HG03066 (cell line): ENCODE measurements at regions not wholly inside any gene's neighbourhood (a gene's known extent, or its start where the extent isn't known, plus 50 kb on each side); places are given as distances from the start of the nearest gene placed in this dataset.

Experiments
- ATAC-seq: cut with Tn5 transposase; IDR thresholded peaks from one replicate; pipeline ENCODE4 v1.9.1; 2021; ENCODE audit warnings: low read depth; ENCODE audit not compliant: unreplicated experiment

DNA sequence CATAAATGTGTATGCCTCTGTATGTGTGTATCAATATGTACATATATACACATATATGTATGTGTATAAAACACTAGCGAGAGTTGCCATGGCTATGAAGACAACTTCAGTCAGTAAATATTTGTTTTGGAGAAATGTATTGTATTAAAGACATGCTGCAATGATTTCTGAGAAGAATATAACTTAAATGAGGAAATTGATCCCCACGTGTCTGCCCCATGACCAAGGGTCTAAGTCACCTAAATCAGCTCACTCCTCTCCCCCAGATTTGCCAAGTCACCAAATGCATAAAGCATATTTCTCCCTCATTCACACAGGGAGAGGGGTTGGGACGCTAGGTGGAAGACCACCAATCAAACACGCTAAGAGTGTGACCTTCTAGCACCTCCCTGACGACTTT lies 58.3 kb upstream of the LYST start:
- ATAC-seq, result no peak

DNA sequence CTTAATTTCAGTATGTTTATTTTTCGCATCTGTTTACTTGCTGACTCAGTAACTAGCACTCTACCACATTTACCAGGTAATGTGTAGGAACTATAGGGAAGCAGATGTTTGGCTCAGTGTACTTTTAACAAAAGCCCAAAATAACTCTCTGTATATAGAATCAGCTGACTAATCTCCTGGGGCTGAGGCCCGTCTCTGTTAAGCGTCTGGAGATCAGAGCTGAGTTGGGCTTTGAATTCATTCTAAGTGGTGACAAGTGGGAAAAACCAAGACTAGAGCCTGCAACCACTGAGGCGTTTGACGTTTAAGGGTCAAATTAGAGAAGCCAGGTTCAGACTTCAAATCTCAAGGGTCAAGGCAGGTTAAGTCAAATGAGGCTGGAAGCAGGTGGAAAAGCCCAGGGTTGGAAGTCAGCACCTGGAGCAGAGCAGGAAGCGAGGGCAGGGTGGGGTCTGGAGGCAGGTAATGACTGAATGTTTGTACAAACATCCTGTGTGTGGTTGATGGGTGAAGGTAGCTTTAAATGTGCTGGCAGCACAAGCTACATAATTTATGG lies 56.8 kb upstream of the LYST start:
- ATAC-seq, result no peak

DNA sequence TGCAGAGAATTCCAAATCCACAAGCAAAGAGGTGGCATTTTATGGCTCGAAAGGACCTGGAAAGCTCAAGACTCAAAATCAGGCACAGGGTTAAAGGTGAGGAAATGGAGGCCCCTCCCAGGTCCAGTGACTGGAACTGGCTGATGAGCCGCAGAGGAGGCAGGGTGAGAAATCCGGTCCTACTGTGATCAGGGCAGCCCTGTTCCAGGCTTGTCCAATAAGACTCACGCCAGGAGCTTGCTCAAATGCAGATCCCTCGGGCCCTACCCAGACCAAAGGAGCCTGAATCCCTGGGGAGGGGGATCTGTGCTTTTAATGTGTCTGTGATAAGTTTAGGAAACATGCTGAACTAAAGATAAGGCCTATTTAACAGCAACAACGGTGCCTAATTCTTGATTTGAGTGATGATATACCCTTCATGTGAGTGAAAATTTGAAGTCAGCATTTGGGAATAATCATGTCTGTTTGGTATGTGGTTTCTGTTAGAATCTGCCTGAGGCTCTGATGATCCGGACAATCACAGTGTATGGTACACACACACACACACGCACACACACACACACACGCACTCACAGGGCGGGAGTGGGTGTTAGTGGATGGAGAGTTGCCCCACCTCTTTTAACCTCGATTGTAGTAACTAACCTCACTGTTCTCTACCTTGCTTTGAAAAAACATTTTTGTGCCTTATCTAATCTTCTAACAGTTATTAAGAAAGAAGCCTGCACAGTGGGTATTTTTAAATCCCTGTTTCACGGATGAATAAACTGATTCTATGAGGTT lies 54.1 kb upstream of the LYST start:
- ATAC-seq, result no peak

DNA sequence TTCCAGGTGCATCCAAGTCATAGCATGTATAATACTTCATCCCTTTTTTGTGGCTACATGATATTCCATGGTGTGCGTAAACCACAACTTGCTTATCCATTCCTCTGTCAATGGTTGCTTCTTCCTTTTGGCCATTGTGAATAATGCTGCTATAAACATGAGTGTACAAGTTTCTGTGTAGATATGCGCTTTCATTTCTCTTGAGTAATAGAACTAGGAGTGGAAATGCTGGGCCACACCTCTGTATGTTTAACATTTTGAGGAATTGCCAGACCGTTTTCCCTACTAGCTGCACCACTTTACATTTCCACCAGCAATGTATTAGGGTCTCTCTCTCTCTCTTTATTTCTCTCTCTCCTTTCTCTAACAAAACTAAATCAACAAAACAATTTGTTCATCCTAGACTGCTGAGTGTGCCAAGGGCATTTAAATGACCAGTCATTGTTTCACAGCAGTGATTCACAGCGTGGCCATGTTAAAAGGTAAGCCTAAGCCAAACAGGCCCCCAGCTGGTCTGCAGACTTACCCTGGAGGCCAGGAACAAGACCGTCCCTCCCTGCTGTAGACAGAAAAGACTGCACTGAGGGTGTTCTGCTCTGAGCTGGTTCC lies 53.2 kb upstream of the LYST start:
- no peak for ATAC-seq

DNA sequence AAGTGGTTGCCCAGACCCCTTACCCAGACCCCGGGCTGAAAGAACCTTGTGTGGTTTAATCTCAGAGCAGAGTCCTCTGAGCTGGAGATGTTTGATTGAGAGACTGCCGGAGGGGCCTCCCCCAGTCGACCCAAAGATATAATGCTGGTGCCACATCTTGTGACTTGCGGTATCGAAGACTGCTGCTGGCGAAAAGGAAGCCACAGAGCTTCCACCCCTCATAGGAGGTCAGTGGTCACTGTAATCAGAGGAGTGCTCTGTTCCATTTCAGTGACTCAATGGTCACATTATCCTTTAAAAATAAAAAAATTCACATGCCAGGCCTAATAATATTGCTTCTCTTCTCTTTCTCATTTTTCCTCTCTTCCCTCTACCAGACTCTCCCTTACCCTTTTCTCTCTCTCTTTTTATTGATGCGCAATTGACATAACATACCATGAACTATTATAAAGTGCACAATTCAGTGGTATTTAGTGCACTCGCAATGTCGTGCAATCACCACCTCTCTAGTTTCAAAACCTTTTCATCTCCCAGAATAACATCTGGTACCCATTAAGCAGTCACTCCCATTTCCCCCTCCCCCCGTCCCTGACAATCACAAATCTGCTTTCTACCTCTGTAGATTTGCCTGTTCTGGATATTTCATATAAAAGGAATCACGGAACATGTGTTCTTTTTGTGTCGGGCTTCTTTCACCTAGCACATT lies 52.6 kb upstream of the LYST start:
- ATAC-seq, result no peak

DNA sequence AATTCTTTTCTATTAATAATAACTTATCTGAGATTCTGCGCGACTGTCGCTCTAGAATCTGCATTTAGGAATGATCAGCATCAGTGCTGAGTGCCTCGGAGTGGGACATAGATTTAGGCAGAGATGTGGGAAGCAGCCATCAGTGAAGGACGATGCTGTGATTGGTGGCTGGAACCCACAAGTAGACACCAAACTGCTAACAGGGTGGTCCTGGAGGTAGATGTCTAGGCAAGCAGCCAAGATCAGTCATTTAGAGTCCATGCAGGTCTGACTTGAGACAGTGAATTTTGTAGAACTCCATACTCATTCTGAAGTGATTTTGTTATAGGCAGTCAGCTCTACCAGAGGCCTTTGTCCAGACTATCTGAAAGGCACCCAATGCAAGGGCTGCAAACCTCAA lies 51.8 kb upstream of the LYST start:
- no peak for ATAC-seq

DNA sequence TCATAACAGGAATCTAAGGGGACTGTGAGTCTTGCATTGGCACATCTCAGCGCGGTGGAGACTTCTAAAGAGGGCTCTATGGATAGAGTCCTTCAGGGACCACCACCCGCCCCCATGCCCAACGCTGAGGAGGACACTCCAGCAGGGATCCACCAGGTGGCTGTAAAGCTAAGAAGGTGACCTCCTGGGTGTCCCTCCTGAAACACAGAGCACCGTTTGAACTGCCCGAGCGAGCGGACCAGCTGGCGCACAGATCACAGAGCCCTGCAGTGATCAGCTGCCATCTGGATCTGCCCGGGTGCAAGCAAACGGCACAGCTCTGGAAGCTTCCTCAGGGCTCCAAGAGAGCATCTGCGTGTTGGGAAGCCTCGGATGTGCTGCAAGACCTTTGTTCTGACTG lies 51.3 kb upstream of the LYST start:
- no peak for ATAC-seq

DNA sequence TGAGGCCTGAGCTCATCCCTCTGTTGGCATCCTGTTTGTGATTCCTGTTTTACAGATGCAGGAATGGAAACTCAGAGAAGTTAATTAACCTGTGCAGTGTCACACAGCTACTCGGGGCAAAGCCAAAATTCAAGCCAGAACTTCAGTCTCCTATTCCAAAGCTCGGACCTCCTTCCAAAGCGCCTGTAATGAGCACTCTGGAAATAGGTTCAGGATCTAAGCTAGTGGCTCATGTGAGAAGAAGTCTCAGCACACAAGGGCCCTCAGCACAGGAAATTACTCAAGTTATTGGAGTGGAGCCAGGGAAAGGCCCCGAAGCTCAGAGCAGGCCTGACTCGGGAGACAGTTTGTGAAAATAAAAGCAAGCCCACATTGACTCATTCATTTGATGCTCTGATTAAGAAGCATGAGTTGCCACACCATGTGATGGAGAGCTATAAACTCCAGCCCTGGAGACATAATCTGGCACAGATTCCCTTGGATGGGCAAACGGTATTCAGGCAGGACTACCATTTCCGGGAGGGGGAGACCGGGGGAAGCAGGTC lies 50.6 kb upstream of the LYST start:
- ATAC-seq, result peak; percentile 81
